IMR-90 (cell line): ENCODE measurements at regions not wholly inside any gene's neighbourhood (a gene's known extent, or its start where the extent isn't known, plus 50 kb on each side); places are given as distances from the start of the nearest gene placed in this dataset.

Experiments used
- NFE2L2 ChIP-seq: fragments of 150-350 bp; IDR thresholded peaks from 2 replicates; pipeline ENCODE4 v1.6.1; 2016; ENCODE audit warnings: low read depth, mild to moderate bottlenecking, low read length
- POLR2A ChIP-seq: IDR thresholded peaks from 2 replicates; pipeline ENCODE4 v1.6.1; 2012; ENCODE audit warnings: mild to moderate bottlenecking, low read depth, low read length
- TF ChIP-seq, protein P1 (sequence below): conservative IDR thresholded peaks from 2 replicates; pipeline ENCODE4 v1.5.1; 2012; ENCODE audit warnings: mild to moderate bottlenecking, low read depth, low read length, improper control_type of control experiment
- TF ChIP-seq, protein P2 (sequence below): fragments of 150-350 bp; IDR thresholded peaks from 2 replicates; pipeline ENCODE4 v1.6.1; 2016; ENCODE audit warnings: low read depth, mild to moderate bottlenecking, low read length, moderate library complexity, borderline replicate concordance

DNA sequence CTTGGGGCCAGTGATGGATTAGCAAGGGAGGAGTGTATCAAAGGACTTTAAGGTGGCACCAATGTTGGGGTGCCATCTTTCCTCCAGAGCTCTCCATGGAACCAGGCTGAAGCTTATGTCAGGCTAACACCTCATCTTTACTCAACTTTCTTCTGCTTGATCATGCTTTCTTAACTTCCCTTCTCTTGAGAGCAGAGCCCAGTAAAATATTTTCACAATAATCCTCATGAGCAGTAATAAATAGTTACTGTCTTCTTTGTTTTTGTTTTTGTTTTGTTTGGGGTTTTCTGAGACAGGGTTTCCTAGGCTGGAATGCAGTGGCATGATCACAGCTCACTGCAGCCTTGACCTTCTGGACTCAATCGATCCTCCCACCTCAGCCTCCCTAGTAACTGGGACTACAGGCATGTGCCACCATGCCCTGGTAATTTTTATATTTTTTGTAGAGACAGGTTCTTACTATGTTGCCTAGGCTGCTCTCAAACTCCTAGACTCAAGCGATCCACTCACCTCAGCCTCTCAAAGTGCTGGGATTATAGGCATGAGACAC is 127.9 kb upstream of the TOP1 start:
- TF ChIP-seq, protein P1, sequence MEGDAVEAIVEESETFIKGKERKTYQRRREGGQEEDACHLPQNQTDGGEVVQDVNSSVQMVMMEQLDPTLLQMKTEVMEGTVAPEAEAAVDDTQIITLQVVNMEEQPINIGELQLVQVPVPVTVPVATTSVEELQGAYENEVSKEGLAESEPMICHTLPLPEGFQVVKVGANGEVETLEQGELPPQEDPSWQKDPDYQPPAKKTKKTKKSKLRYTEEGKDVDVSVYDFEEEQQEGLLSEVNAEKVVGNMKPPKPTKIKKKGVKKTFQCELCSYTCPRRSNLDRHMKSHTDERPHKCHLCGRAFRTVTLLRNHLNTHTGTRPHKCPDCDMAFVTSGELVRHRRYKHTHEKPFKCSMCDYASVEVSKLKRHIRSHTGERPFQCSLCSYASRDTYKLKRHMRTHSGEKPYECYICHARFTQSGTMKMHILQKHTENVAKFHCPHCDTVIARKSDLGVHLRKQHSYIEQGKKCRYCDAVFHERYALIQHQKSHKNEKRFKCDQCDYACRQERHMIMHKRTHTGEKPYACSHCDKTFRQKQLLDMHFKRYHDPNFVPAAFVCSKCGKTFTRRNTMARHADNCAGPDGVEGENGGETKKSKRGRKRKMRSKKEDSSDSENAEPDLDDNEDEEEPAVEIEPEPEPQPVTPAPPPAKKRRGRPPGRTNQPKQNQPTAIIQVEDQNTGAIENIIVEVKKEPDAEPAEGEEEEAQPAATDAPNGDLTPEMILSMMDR = no peak
- no peak for TF ChIP-seq NFE2L2
- TF ChIP-seq, protein P2, sequence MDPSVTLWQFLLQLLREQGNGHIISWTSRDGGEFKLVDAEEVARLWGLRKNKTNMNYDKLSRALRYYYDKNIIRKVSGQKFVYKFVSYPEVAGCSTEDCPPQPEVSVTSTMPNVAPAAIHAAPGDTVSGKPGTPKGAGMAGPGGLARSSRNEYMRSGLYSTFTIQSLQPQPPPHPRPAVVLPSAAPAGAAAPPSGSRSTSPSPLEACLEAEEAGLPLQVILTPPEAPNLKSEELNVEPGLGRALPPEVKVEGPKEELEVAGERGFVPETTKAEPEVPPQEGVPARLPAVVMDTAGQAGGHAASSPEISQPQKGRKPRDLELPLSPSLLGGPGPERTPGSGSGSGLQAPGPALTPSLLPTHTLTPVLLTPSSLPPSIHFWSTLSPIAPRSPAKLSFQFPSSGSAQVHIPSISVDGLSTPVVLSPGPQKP = no peak
- TF ChIP-seq POLR2A = no peak
